A673 (cell line): ENCODE measurements at regions not wholly inside any gene's neighbourhood (a gene's known extent, or its start where the extent isn't known, plus 50 kb on each side); places are given as distances from the start of the nearest gene placed in this dataset.

Experiments used
- CTCF ChIP-seq: fragments of 300-800, 200-600 bp; sonication (generic); conservative IDR thresholded peaks from 2 replicates; pipeline ENCODE4 v1.5.1; 2017; ENCODE audit warnings: low read depth, mild to moderate bottlenecking, antibody characterized with exemption, low read length, moderate library complexity, mixed read lengths
- EZH2 ChIP-seq: fragments of 200-600 bp; sonication (generic); IDR thresholded peaks from 2 replicates; pipeline ENCODE4 v1.6.1; 2017; ENCODE audit warnings: borderline replicate concordance, low read depth, mild to moderate bottlenecking, mixed read lengths, antibody characterized with exemption, low read length; ENCODE audit not compliant: poor library complexity, severe bottlenecking

GRCh38 chr18:34531110-34531509 lies 179.0 kb upstream of the DTNA start:
- TF ChIP-seq EZH2 (no peak), CTCF (no peak)
